Upper lobe of left lung (tissue), 6 donors: ENCODE measurements at regions not wholly inside any gene's neighbourhood (a gene's known extent, or its start where the extent isn't known, plus 50 kb on each side); places are given as distances from the start of the nearest gene placed in this dataset.
A peak's percentile ranks its signal among the peaks of the same experiment; 100 is the strongest.

Experiments
- ATAC-seq, 2 donors: fragments of 200-7000 bp; cut with Tn5 transposase; one replicate each; pipeline ENCODE4 v1.9.1; 2022; ENCODE audit warnings: mild to moderate bottlenecking in 2 of 2, moderate library complexity in 2 of 2; ENCODE audit not compliant: low FRiP score in 2 of 2
- DNase-seq, 2 donors: peaks; one replicate each; pipeline ENCODE4 v3.0.0-alpha.2; 2019 to 2020
- H3K27ac ChIP-seq, 4 donors: fragments of 200-600 bp; sonication (generic); one replicate each; pipeline ENCODE4 v1.5.1; 2016 to 2019
- H3K27me3 ChIP-seq, 4 donors: fragments of 200-600 bp; sonication (generic); one replicate each; pipeline ENCODE4 v1.5.1; 2017 to 2019
- H3K36me3 ChIP-seq, 4 donors: fragments of 200-600 bp; sonication (generic); one replicate each; pipeline ENCODE4 v1.5.1; 2016 to 2019
- H3K4me1 ChIP-seq, 4 donors: fragments of 200-600 bp; sonication (generic); one replicate each; pipeline ENCODE4 v1.5.1; 2018 to 2019
- H3K4me3 ChIP-seq, 4 donors: fragments of 200-600 bp; sonication (generic); one replicate each; pipeline ENCODE4 v1.5.1; 2017 to 2019; ENCODE audit warnings: mild to moderate bottlenecking in 2 of 4, moderate library complexity in 1 of 4
- H3K9me3 ChIP-seq, 4 donors: fragments of 200-600 bp; sonication (generic); one replicate each; pipeline ENCODE4 v1.5.1; 2018 to 2019
- CTCF ChIP-seq, 6 experiments: fragments of 450-650 bp in 4 of 6; fragments of 200-600 bp in 2 of 6; sonication (generic) in 2 of 6; IDR thresholded peaks; one replicate each; pipeline ENCODE4 v1.5.1; 2016 to 2019; ENCODE audit warnings: antibody characterized with exemption in 6 of 6
- EP300 ChIP-seq, 4 donors: sonication (generic); formaldehyde crosslinking; IDR thresholded peaks; one replicate each; pipeline ENCODE4 v1.5.1; 2017; ENCODE audit warnings: antibody characterized with exemption in 4 of 4, control low read depth in 2 of 4
- POLR2A ChIP-seq, 4 donors: fragments of 450-650 bp; IDR thresholded peaks; one replicate each; pipeline ENCODE4 v1.5.1; 2016 to 2017; ENCODE audit warnings: antibody characterized with exemption in 4 of 4, mild to moderate bottlenecking in 2 of 4
- POLR2AphosphoS5 ChIP-seq, 2 donors: sonication (generic); formaldehyde crosslinking; IDR thresholded peaks; one replicate each; pipeline ENCODE4 v1.5.1; 2017; ENCODE audit warnings: antibody characterized with exemption in 2 of 2
- WGBS, 2 donors: methylation state at CpG; one replicate each; pipeline ENCODE4 v1.1.5; 2017 to 2018; 5-methylcytosine and 5-hydroxymethylcytosine counted together
- donor health status: DM: no; HTN: no; CAD: no; lungs with moderate emphysema.
- donor health status: DM: no; HTN: yes; CAD: no; lungs with severe emphysema.

- 93 to 94% methylated on average over 5 to 9 of the region's 9 CpGs for WGBS, 2 donors
- H3K27ac ChIP-seq = no peak overlapping the region
- H3K36me3 ChIP-seq = no peaks in the 10 kb centered on the region
- TF ChIP-seq EP300 (IDR thresholded peaks at IDR 0.05) = no peak
- no peak for TF ChIP-seq POLR2AphosphoS5 (IDR thresholded peaks at IDR 0.05)
- no peak for TF ChIP-seq CTCF (IDR thresholded peaks at IDR 0.05)
- ATAC-seq (no peak), DNase-seq (peak in 1 of 2 donors; percentile 45)
- H3K9me3 ChIP-seq = peaks cover 0 to 15% (median 9%) of the 10 kb centered on the region in 4 donors
- no peak overlapping the region for H3K4me3 ChIP-seq
- no peaks in the 10 kb centered on the region for H3K4me1 ChIP-seq
- H3K27me3 ChIP-seq = no peaks in the 10 kb centered on the region
Observed at GRCh38 chr4:187789078-187789477, 206.5 kb upstream of the ZFP42 start.

GRCh38 chr4:187795737-187796136 is 199.8 kb upstream of the ZFP42 start:
- H3K36me3 ChIP-seq = no peaks in the 10 kb centered on the region
- H3K27me3 ChIP-seq = no peaks in the 10 kb centered on the region
- ATAC-seq (no peak), DNase-seq (no peak)
- TF ChIP-seq CTCF (IDR thresholded peaks at IDR 0.05) (no peak), POLR2A (IDR thresholded peaks at IDR 0.05) (no peak), EP300 (IDR thresholded peaks at IDR 0.05) (no peak), POLR2AphosphoS5 (IDR thresholded peaks at IDR 0.05) (no peak)
- H3K4me3 ChIP-seq = no peak overlapping the region
- no peaks in the 10 kb centered on the region for H3K4me1 ChIP-seq
- peaks cover 0 to 5% (median 1%) of the 10 kb centered on the region in 4 donors for H3K9me3 ChIP-seq
- no peak overlapping the region for H3K27ac ChIP-seq

- Histone ChIP-seq H3K9me3 (peaks cover 0 to 5% (median 1%) of the 10 kb centered on the region in 4 donors), H3K36me3 (no peaks in the 10 kb centered on the region), H3K27ac (no peak overlapping the region), H3K4me3 (no peak overlapping the region), H3K27me3 (no peaks in the 10 kb centered on the region), H3K4me1 (no peaks in the 10 kb centered on the region)
- TF ChIP-seq POLR2AphosphoS5 (IDR thresholded peaks at IDR 0.05) (no peak), POLR2A (IDR thresholded peaks at IDR 0.05) (no peak), EP300 (IDR thresholded peaks at IDR 0.05) (no peak), CTCF (IDR thresholded peaks at IDR 0.05) (no peak)
- WGBS, 2 donors = 84 to 91% methylated on average over 8 of the region's 8 CpGs
- DNase-seq (no peak), ATAC-seq (peak in 1 of 2 donors; percentile 26)
Observed at GRCh38 chr4:187798385-187798784, 197.2 kb upstream of the ZFP42 start.

GRCh38 chr4:187799735-187800134 is 195.8 kb upstream of the ZFP42 start:
- no peak for TF ChIP-seq POLR2A (IDR thresholded peaks at IDR 0.05)
- TF ChIP-seq EP300 (IDR thresholded peaks at IDR 0.05) = no peak
- no peak for TF ChIP-seq POLR2AphosphoS5 (IDR thresholded peaks at IDR 0.05)
- no peak for TF ChIP-seq CTCF (IDR thresholded peaks at IDR 0.05)
- H3K36me3 ChIP-seq = no peaks in the 10 kb centered on the region
- no peaks in the 10 kb centered on the region for H3K4me1 ChIP-seq
- H3K27me3 ChIP-seq = no peaks in the 10 kb centered on the region
- H3K9me3 ChIP-seq = peaks cover 0 to 5% (median 0%) of the 10 kb centered on the region in 4 donors
- no peak overlapping the region for H3K4me3 ChIP-seq
- 93% methylated on average over 2 of the region's 2 CpGs; no CpG with 5 or more reads in 1 of the 2 donors for WGBS, 2 donors
- no peak for ATAC-seq
- DNase-seq = no peak
- no peak overlapping the region for H3K27ac ChIP-seq

- Histone ChIP-seq H3K36me3 (no peaks in the 10 kb centered on the region), H3K27ac (no peak overlapping the region), H3K4me3 (no peak overlapping the region), H3K27me3 (no peaks in the 10 kb centered on the region), H3K4me1 (no peaks in the 10 kb centered on the region), H3K9me3 (no peaks in the 10 kb centered on the region)
- DNase-seq (no peak), ATAC-seq (no peak)
- WGBS, 2 donors = 59 to 66% methylated on average over 9 of the region's 9 CpGs
- TF ChIP-seq EP300 (IDR thresholded peaks at IDR 0.05) (no peak), CTCF (IDR thresholded peaks at IDR 0.05) (no peak), POLR2A (IDR thresholded peaks at IDR 0.05) (no peak), POLR2AphosphoS5 (IDR thresholded peaks at IDR 0.05) (no peak)
Observed at GRCh38 chr4:187811591-187811990, 184.0 kb upstream of the ZFP42 start.
